GM12878 (cell line): ENCODE measurements at regions not wholly inside any gene's neighbourhood (a gene's known extent, or its start where the extent isn't known, plus 50 kb on each side); places are given as distances from the start of the nearest gene placed in this dataset.

Experiments used
- CREB1 ChIP-seq: IDR thresholded peaks from 2 replicates; pipeline ENCODE4 v1.6.1; 2012; ENCODE audit warnings: low read depth, mild to moderate bottlenecking, inconsistent platforms
- EGR1 ChIP-seq, 2 experiments: IDR thresholded peaks; 1 replicate in 1 of 2; 2 replicates in 1 of 2; pipeline ENCODE4 v1.6.1; 2011 to 2012; ENCODE audit warnings: low read depth in 2 of 2, low read length in 2 of 2, borderline replicate concordance in 1 of 2, mild to moderate bottlenecking in 1 of 2, moderate library complexity in 1 of 2
- FOXK2 ChIP-seq: fragments of 450-650 bp; IDR thresholded peaks from 2 replicates; pipeline ENCODE4 v1.6.1; 2017; ENCODE audit warnings: mild to moderate bottlenecking, moderate library complexity
- GABPA ChIP-seq: IDR thresholded peaks from 2 replicates; pipeline ENCODE4 v1.6.1; 2014; ENCODE audit warnings: antibody characterized with exemption, low read depth, mild to moderate bottlenecking, inconsistent platforms
- POLR2A ChIP-seq: IDR thresholded peaks from 2 replicates; pipeline ENCODE4 v1.6.1; 2011; ENCODE audit warnings: low read depth, mild to moderate bottlenecking, low read length
- POLR2AphosphoS5 ChIP-seq: IDR thresholded peaks from 2 replicates; pipeline ENCODE4 v1.6.1; 2011; ENCODE audit warnings: mild to moderate bottlenecking, low read length, inconsistent platforms
- SIN3A ChIP-seq: IDR thresholded peaks from 2 replicates; pipeline ENCODE4 v1.6.1; 2012; ENCODE audit warnings: low read depth, low read length, improper control_type of control experiment
- TF ChIP-seq, protein P1 (sequence below), 3 experiments: IDR thresholded peaks in 2 of 3; conservative IDR thresholded peaks in 1 of 3; 2 replicates each; pipeline ENCODE4 v1.5.1; 2011; ENCODE audit warnings: low read depth in 3 of 3, low read length in 3 of 3, mild to moderate bottlenecking in 3 of 3, control low read depth in 2 of 3, moderate library complexity in 2 of 3, inconsistent platforms in 1 of 3, mixed read lengths in 1 of 3; ENCODE audit not compliant: control insufficient read depth in 2 of 3, insufficient read depth in 1 of 3; ENCODE audit errors: extremely low read depth in 1 of 3
- TF ChIP-seq, protein P2 (sequence below): IDR thresholded peaks from 2 replicates; pipeline ENCODE4 v1.6.1; 2012; ENCODE audit warnings: mild to moderate bottlenecking, low read depth, low read length
- TF ChIP-seq, protein P3 (sequence below): IDR thresholded peaks from 2 replicates; pipeline ENCODE4 v1.6.1; 2012; ENCODE audit warnings: low read depth, low read length, improper control_type of control experiment

DNA sequence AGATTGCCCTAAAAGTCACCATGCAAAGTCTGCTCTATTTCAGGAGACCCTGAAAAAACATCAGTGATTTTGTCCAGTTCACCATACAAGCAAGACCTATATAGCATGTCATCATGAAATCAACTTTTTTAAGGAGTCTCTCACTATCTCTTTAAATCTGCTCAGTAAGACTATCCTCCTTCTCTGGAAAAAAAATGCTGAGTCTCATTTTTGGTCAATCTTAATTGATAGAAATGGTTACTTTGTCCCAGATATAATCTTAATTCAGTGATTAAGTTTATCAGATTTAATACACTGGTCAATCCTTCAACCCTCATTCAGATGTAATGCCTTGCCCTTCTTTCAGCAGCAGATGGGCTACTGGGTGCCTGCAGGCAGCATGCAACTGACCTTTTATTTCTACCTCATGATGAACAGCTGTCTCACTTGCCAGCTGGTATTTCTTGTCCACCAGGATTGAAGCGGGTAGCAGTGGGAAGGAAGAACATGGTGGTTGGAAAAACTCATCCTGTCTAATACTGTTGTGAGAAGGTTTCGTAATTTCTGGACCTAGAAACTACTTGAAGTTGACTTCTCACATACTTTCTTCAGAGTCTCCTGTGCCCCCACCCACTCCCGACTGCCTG is 375.3 kb downstream of the DNAH5 start:
- TF ChIP-seq, protein P1, sequence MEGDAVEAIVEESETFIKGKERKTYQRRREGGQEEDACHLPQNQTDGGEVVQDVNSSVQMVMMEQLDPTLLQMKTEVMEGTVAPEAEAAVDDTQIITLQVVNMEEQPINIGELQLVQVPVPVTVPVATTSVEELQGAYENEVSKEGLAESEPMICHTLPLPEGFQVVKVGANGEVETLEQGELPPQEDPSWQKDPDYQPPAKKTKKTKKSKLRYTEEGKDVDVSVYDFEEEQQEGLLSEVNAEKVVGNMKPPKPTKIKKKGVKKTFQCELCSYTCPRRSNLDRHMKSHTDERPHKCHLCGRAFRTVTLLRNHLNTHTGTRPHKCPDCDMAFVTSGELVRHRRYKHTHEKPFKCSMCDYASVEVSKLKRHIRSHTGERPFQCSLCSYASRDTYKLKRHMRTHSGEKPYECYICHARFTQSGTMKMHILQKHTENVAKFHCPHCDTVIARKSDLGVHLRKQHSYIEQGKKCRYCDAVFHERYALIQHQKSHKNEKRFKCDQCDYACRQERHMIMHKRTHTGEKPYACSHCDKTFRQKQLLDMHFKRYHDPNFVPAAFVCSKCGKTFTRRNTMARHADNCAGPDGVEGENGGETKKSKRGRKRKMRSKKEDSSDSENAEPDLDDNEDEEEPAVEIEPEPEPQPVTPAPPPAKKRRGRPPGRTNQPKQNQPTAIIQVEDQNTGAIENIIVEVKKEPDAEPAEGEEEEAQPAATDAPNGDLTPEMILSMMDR (IDR thresholded peaks at IDR 0.05 in 2 of 3, conservative IDR thresholded peaks at IDR 0.05 in 1 of 3; ENCODE audit: control insufficient read depth in 2 of 3, extremely low read depth in 1 of 3, insufficient read depth in 1 of 3, low read depth in 3 of 3, low read length in 3 of 3) = no peak
- no peak for TF ChIP-seq POLR2AphosphoS5
- TF ChIP-seq POLR2A = no peak
- TF ChIP-seq, protein P2, sequence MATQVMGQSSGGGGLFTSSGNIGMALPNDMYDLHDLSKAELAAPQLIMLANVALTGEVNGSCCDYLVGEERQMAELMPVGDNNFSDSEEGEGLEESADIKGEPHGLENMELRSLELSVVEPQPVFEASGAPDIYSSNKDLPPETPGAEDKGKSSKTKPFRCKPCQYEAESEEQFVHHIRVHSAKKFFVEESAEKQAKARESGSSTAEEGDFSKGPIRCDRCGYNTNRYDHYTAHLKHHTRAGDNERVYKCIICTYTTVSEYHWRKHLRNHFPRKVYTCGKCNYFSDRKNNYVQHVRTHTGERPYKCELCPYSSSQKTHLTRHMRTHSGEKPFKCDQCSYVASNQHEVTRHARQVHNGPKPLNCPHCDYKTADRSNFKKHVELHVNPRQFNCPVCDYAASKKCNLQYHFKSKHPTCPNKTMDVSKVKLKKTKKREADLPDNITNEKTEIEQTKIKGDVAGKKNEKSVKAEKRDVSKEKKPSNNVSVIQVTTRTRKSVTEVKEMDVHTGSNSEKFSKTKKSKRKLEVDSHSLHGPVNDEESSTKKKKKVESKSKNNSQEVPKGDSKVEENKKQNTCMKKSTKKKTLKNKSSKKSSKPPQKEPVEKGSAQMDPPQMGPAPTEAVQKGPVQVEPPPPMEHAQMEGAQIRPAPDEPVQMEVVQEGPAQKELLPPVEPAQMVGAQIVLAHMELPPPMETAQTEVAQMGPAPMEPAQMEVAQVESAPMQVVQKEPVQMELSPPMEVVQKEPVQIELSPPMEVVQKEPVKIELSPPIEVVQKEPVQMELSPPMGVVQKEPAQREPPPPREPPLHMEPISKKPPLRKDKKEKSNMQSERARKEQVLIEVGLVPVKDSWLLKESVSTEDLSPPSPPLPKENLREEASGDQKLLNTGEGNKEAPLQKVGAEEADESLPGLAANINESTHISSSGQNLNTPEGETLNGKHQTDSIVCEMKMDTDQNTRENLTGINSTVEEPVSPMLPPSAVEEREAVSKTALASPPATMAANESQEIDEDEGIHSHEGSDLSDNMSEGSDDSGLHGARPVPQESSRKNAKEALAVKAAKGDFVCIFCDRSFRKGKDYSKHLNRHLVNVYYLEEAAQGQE = no peak
- TF ChIP-seq EGR1 (IDR thresholded peaks at IDR 0.05; ENCODE audit: borderline replicate concordance in 1 of 2, low read depth in 2 of 2, low read length in 2 of 2) = no peak
- no peak for TF ChIP-seq GABPA
- no peak for TF ChIP-seq SIN3A
- TF ChIP-seq CREB1 = no peak
- no peak for TF ChIP-seq FOXK2
- TF ChIP-seq, protein P3, sequence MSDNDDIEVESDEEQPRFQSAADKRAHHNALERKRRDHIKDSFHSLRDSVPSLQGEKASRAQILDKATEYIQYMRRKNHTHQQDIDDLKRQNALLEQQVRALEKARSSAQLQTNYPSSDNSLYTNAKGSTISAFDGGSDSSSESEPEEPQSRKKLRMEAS = no peak
